Spinal cord (tissue), 9 donors: ENCODE measurements at regions not wholly inside any gene's neighbourhood (a gene's known extent, or its start where the extent isn't known, plus 50 kb on each side); places are given as distances from the start of the nearest gene placed in this dataset.

ENCODE experiments used
- DNase-seq, 6 donors: peaks; one replicate each; pipeline versions ENCODE4 v3.0.0 to v3.0.0-alpha.2; 2013 to 2015; ENCODE audit warnings: low spot score in 6 of 6, low read depth in 4 of 6
- H3K27ac ChIP-seq: one replicate; pipeline ENCODE4 v1.5.1; 2013; ENCODE audit warnings: low read depth, low read length, control low read depth
- H3K27me3 ChIP-seq: one replicate; pipeline ENCODE4 v1.6.1; 2013; ENCODE audit warnings: low read length; ENCODE audit not compliant: control insufficient read depth, insufficient read depth
- H3K36me3 ChIP-seq: one replicate; pipeline ENCODE4 v1.6.1; 2013; ENCODE audit warnings: low read length; ENCODE audit not compliant: control insufficient read depth, insufficient read depth
- H3K4me1 ChIP-seq: one replicate; pipeline ENCODE4 v1.6.1; 2013; ENCODE audit warnings: low read length; ENCODE audit not compliant: control insufficient read depth, insufficient read depth
- H3K4me3 ChIP-seq: one replicate; pipeline ENCODE4 v1.5.1; 2013; ENCODE audit warnings: low read depth, low read length, control low read depth
- H3K9me3 ChIP-seq: one replicate; pipeline ENCODE4 v1.6.1; 2013; ENCODE audit warnings: low read length; ENCODE audit not compliant: control insufficient read depth, insufficient read depth
- WGBS: methylation state at CpG from one replicate; pipeline ENCODE4 v1.1.5; 2013; ENCODE audit warnings: missing lambda C conversion rate; ENCODE audit not compliant: insufficient coverage; 5-methylcytosine and 5-hydroxymethylcytosine counted together
- donor health status: healthy.

DNA sequence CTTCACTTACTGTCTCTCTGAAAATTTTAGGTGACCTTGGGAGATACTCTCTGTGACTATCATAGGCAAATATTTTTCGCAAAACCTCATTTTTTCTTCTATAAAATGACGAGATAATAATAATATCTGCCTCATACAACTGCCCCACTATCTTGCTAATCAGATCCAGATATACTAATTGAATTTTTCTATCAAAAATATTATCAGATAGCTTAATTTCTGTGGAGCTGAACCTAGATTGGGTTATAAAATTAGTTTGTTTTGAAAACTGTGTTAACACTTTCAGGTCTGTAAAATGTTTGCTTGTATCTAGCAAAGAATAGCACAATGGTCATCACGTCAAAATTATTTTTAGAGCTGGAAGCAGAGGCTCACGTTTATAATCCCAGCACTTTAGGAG lies 486.7 kb upstream of the LRRN3 start:
- Histone ChIP-seq H3K27ac (no peak overlapping the region), H3K36me3 (no peaks in the 10 kb centered on the region), H3K4me1 (no peaks in the 10 kb centered on the region), H3K4me3 (no peak overlapping the region), H3K9me3 (no peaks in the 10 kb centered on the region), H3K27me3 (no peaks in the 10 kb centered on the region)
- DNase-seq = no peak
- 83% methylated on average over 1 of the region's 4 CpGs for WGBS

DNA sequence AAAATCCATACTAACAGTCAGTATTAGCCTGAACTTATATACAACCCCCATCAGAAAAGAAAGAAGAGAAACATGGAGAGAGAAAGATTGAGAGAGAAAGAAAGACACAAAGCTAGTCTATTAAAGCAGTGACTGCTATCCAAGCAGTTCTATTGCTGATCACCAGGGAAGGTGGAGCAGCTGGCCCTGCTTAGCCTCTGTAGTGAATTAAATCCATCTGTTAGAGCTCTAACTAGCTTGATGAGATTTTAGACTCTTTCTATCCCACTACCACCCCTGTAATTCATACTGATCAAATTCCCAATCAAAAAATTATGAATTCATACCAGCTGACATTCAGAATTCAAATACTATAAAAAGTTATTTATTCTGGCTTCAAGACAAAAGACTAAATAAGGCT lies 486.0 kb upstream of the LRRN3 start:
- Histone ChIP-seq H3K27me3 (no peaks in the 10 kb centered on the region), H3K36me3 (no peaks in the 10 kb centered on the region), H3K9me3 (no peaks in the 10 kb centered on the region), H3K4me1 (no peaks in the 10 kb centered on the region), H3K4me3 (no peak overlapping the region), H3K27ac (no peak overlapping the region)
- DNase-seq = peak in 1 of 6 donors; percentile 41

DNA sequence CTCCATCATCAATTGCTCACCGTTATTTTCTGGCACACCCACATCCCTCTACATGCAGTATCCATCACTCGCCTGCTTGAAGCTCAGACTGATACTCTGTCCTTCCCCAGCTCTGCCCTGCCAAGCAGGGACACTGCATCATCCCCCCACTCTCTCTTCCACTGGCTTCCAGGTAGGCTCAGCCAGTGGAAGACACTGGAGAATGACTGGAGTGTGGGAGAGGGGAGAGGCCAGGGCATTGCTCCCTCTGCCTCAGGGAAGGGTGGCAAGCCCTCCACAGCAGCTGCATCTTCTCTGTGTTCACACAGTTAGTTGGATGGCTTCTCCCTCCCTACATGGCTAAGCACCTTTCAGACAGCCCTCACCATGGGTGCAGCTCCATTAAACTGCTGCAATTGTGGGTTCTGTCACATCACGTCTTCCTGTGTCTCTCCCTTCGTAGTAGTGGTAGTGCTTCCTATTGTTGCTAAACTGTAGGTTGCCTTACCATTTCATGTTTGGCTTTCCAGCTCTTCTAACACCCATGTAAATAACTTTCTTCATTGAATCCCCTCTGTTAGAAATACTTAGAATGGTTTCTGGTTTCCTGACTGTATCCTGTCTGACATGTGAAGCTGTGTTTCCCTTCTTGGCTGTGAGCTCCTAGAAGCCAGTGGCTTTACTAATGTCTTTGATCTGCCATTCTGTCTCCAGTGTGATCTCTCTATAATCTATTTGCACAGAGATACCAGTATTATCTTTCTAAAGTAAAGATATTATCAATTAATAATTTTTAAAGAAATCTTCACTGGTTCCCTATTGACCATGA lies 483.7 kb upstream of the LRRN3 start:
- Histone ChIP-seq H3K4me1 (no peaks in the 10 kb centered on the region), H3K27ac (no peak overlapping the region), H3K9me3 (no peaks in the 10 kb centered on the region), H3K4me3 (no peak overlapping the region), H3K27me3 (no peaks in the 10 kb centered on the region), H3K36me3 (no peaks in the 10 kb centered on the region)
- no peak for DNase-seq
- 96% methylated on average over 2 of the region's 4 CpGs for WGBS

DNA sequence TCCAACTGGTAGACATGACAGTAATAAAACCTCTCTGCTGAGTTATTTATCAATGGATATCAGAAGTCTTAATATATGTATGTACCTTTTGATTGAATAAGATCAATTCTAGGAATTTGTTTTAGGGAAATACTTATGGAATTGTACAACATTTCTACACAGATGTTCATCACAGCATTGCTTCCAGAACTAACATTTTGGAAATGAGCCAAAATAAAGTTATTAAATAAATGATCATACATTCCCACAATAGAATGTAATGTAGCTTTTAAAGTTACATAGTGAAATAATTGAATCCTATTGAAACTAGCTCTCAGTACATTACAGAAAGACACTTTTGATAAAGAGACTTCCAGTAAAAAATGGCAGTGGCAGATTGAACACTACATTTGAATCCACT lies 481.6 kb upstream of the LRRN3 start:
- no peaks in the 10 kb centered on the region for H3K9me3 ChIP-seq
- DNase-seq = no peak
- no peaks in the 10 kb centered on the region for H3K27me3 ChIP-seq
- H3K4me1 ChIP-seq = no peaks in the 10 kb centered on the region
- H3K36me3 ChIP-seq = no peaks in the 10 kb centered on the region
- H3K4me3 ChIP-seq = no peak overlapping the region
- no peak overlapping the region for H3K27ac ChIP-seq

DNA sequence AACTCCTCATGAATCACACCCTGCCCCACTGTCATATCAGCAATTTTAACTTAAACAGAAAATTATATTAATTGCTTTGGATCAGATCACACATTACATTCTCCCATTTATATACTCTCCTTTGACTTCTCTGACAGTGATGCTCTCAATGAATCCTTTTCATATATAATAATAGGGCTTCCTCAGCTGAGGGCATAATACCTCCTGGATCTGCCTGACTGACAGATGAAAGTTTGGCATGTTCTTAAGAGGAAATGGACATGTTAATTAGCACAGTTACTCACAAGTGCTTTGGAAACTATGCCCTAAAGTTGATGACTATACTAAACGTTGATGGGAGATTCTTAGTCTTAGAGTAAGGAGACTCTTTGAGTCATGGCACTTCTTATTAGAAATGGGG lies 478.2 kb upstream of the LRRN3 start:
- no peaks in the 10 kb centered on the region for H3K4me1 ChIP-seq
- H3K9me3 ChIP-seq = no peaks in the 10 kb centered on the region
- DNase-seq = no peak

More for the DNA sequence above, 478.2 kb upstream of the LRRN3 start:
- no peaks in the 10 kb centered on the region for H3K27me3 ChIP-seq
- no peak overlapping the region for H3K27ac ChIP-seq
- H3K36me3 ChIP-seq = no peaks in the 10 kb centered on the region
- WGBS = no CpG with 5 or more reads among the region's 1 CpG
- no peak overlapping the region for H3K4me3 ChIP-seq
